ENCODE measurements at regions not wholly inside any gene's neighbourhood (a gene's known extent, or its start where the extent isn't known, plus 50 kb on each side); places are given as distances from the start of the nearest gene placed in this dataset.

DNA sequence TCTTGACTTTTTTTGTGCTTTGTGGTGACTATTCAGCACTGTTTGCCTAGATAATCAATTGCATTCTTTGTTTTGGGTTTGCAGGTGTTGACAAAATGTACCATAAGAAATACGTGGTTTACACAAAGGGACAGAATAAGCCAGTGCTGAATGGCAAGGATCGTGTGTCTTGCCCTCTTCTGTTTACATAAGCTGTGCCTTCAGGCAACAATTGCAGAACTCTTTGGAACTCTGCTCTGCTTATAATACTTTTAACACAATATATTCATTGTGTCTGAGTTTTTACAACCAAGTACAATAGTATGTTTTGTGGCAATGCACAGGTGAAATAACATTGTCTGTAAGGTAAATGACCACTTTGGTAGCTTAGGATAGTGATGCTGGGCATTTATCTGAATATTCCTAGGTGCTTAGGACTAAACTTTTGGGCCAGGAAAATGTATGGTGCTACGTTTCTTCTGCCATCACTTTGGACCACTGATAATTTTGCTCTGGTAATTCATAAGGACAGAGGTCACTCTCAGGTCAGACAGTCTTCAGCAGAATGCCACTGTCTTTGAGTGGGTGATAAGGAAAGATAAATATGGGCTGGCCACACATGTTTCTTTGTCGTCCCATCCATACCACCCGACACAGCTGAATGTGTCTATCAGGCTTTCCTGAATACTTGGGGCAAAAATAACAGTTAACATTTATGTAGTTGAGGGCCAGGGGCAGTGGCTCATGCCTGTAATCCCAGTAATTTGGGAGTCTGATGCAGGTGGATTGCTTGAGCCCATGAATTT, 344.6 kb upstream of the IMPG1 start:
- Histone ChIP-seq H3K4me1 (no peaks in the 10 kb centered on the region), H3K27ac (no peak overlapping the region), H3K9me3 (no peaks in the 10 kb centered on the region), H3K36me3 (no peaks in the 10 kb centered on the region), H3K4me3 (no peak overlapping the region), H3K27me3 (no peaks in the 10 kb centered on the region)
- DNase-seq, result no peak
- ATAC-seq, result no peak
- intact Hi-C loops (cut with DNase I), result no loop called here
- TF ChIP-seq, protein P1, sequence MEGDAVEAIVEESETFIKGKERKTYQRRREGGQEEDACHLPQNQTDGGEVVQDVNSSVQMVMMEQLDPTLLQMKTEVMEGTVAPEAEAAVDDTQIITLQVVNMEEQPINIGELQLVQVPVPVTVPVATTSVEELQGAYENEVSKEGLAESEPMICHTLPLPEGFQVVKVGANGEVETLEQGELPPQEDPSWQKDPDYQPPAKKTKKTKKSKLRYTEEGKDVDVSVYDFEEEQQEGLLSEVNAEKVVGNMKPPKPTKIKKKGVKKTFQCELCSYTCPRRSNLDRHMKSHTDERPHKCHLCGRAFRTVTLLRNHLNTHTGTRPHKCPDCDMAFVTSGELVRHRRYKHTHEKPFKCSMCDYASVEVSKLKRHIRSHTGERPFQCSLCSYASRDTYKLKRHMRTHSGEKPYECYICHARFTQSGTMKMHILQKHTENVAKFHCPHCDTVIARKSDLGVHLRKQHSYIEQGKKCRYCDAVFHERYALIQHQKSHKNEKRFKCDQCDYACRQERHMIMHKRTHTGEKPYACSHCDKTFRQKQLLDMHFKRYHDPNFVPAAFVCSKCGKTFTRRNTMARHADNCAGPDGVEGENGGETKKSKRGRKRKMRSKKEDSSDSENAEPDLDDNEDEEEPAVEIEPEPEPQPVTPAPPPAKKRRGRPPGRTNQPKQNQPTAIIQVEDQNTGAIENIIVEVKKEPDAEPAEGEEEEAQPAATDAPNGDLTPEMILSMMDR (IDR thresholded peaks at IDR 0.05), result no peak
- TF ChIP-seq POLR2A (IDR thresholded peaks at IDR 0.05), result no peak
- 38 to 43% (median 41%) methylated on average over 5 of the region's 5 CpGs for WGBS, 4 donors

DNA sequence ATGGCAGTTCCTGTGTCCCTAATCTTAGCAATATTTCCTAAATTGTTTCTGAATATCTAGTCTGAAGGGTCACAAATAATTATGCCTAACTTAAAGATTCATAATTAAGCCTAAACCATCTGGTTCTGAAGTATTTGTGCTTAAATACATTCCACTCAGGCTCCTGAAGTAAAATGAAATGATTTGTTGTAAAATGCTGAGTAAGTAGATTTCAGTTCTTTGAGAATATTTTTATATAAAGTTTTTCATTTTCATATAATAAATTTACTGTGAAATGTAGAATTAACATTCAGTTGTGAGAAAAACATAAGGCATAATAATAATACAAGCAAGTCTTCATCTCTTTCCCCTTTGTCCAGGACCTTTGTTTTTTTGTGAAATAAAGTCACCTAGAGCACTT, 330.6 kb upstream of the IMPG1 start:
- ATAC-seq (no peak), DNase-seq (no peak)
- Histone ChIP-seq H3K4me1 (no peaks in the 10 kb centered on the region), H3K9me3 (peaks cover 0 to 17% (median 0%) of the 10 kb centered on the region in 12 donors), H3K27ac (no peak overlapping the region), H3K36me3 (no peaks in the 10 kb centered on the region), H3K27me3 (no peaks in the 10 kb centered on the region), H3K4me3 (no peak overlapping the region)
- intact Hi-C loops (cut with DNase I), result no loop called here
- no peak for TF ChIP-seq POLR2A (IDR thresholded peaks at IDR 0.05)
- TF ChIP-seq, protein P1 (IDR thresholded peaks at IDR 0.05), result no peak

DNA sequence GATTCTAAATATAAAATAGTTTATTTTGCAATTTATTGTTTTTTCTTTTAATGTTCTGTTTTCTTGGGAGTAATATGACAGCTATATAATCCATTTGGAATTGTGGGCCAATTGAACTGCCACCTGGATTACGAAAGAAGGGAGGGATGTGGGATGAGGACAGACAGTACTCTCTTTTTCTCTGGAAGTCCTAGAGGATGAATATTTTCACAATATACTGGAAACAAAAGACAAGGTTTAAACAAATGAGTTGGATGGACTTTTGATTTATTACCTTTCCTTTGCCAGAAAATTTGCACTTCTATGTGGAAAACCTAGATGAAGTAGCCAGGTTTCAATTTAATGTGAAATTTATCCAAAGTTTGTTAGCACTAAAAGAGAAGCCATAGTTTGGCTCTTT, 325.5 kb upstream of the IMPG1 start:
- no peak for TF ChIP-seq POLR2A (IDR thresholded peaks at IDR 0.05)
- TF ChIP-seq, protein P1 (IDR thresholded peaks at IDR 0.05), result no peak
- no peak overlapping the region for H3K4me3 ChIP-seq
- intact Hi-C loops (cut with DNase I), result no loop called here
- H3K27me3 ChIP-seq, result no peaks in the 10 kb centered on the region
- DNase-seq (no peak), ATAC-seq (no peak)
- 80 to 90% (median 87%) methylated on average over 1 of the region's 1 CpG for WGBS, 4 donors
- H3K9me3 ChIP-seq, result peaks cover 0 to 6% (median 0%) of the 10 kb centered on the region in 12 donors
- no peaks in the 10 kb centered on the region for H3K4me1 ChIP-seq
- no peaks in the 10 kb centered on the region for H3K36me3 ChIP-seq
- H3K27ac ChIP-seq, result no peak overlapping the region

DNA sequence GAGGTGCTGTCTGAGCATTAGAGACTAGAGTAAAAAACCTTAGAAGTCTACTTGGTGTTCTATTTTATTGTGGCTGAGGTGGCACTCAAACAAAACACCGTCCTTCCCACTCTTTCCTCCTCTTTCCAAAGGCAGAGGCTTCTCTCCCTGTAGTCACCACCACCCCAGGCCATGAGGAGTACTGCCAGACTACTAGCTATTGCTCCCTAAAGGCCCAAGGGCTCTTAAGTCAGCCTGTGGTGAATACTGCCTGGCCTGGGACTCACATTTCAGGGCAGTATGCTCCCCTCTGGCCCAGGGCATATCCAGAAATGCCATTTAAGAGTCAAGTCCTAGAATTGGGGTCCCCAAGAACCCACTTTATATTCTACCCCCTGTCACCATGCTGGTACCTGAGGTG, 309.7 kb upstream of the IMPG1 start:
- H3K4me1 ChIP-seq, result no peaks in the 10 kb centered on the region
- no peaks in the 10 kb centered on the region for H3K27me3 ChIP-seq
- DNase-seq, result no peak
- ATAC-seq, result no peak
- no peaks in the 10 kb centered on the region for H3K36me3 ChIP-seq
- TF ChIP-seq, protein P1 (IDR thresholded peaks at IDR 0.05), result no peak
- no peak for TF ChIP-seq POLR2A (IDR thresholded peaks at IDR 0.05)
- WGBS, 4 donors, result 77 to 100% (median 86%) methylated on average over 1 of the region's 1 CpG
- H3K4me3 ChIP-seq, result no peak overlapping the region
- peaks cover 0 to 42% (median 0%) of the 10 kb centered on the region in 12 donors for H3K9me3 ChIP-seq
- no peak overlapping the region for H3K27ac ChIP-seq
- intact Hi-C loops (cut with DNase I), result no loop called here
